ENCODE measurements at regions not wholly inside any gene's neighbourhood (a gene's known extent, or its start where the extent isn't known, plus 50 kb on each side); places are given as distances from the start of the nearest gene placed in this dataset.

DNA sequence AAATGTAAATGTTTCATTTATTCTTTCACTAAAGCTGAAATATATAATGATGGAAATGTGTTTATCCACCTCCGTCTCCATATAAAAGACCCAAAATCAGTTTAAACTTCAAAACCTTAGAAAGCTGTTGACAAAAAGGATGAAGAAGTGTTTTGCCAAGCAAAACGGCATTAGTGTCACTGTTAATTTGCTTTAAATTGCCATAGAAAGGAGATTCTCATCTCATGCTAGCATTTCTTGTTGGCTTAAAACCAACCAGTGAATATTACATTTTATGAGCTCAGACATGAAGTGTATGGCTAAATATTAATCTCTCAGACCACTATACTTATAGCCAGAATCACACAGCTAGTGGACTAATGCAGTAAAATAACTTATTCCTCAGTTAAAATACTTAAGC is 398.8 kb downstream of the KIF2B start:
- H3K27ac ChIP-seq = no peak overlapping the region
- intact Hi-C loops (cut with DNase I) = no loop called here
- H3K36me3 ChIP-seq = no peaks in the 10 kb centered on the region
- H3K27me3 ChIP-seq = no peaks in the 10 kb centered on the region
- 37 to 64% (median 56%) methylated on average over 2 of the region's 2 CpGs for WGBS, 3 donors
- H3K9me3 ChIP-seq = no peaks in the 10 kb centered on the region
- DNase-seq = no peak
- no peaks in the 10 kb centered on the region for H3K4me1 ChIP-seq (ENCODE audit: insufficient read depth)
- H3K4me3 ChIP-seq = no peak overlapping the region
- TF ChIP-seq POLR2A (IDR thresholded peaks at IDR 0.05) (no peak), EP300 (IDR thresholded peaks at IDR 0.05) (no peak)
- TF ChIP-seq, protein P1, sequence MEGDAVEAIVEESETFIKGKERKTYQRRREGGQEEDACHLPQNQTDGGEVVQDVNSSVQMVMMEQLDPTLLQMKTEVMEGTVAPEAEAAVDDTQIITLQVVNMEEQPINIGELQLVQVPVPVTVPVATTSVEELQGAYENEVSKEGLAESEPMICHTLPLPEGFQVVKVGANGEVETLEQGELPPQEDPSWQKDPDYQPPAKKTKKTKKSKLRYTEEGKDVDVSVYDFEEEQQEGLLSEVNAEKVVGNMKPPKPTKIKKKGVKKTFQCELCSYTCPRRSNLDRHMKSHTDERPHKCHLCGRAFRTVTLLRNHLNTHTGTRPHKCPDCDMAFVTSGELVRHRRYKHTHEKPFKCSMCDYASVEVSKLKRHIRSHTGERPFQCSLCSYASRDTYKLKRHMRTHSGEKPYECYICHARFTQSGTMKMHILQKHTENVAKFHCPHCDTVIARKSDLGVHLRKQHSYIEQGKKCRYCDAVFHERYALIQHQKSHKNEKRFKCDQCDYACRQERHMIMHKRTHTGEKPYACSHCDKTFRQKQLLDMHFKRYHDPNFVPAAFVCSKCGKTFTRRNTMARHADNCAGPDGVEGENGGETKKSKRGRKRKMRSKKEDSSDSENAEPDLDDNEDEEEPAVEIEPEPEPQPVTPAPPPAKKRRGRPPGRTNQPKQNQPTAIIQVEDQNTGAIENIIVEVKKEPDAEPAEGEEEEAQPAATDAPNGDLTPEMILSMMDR (IDR thresholded peaks at IDR 0.05) = no peak

DNA sequence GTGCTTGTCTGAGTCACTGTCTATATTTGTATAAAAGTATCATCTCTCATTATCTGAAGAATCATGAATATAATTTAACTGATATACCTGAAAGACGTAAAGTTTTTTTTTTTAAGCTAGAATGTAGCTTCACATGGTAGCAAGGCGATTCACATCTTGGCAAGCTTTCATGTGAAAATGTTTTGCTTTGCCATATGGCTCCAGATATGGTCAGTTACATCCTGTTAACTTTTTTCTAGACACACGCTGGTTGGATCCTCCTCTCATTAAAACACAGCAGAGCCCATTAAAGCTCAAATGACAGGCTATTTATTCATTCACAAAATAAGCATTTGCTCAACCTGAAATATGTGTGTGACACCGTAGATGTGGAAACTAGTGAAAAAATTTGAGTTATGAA is 412.8 kb downstream of the KIF2B start:
- intact Hi-C loops (cut with DNase I) = no loop called here
- Histone ChIP-seq H3K27ac (no peak overlapping the region), H3K4me1 (ENCODE audit: insufficient read depth) (no peaks in the 10 kb centered on the region), H3K9me3 (no peaks in the 10 kb centered on the region), H3K36me3 (no peaks in the 10 kb centered on the region), H3K4me3 (no peak overlapping the region), H3K27me3 (no peaks in the 10 kb centered on the region)
- TF ChIP-seq EP300 (IDR thresholded peaks at IDR 0.05) = no peak
- DNase-seq = no peak
- 14 to 27% (median 20%) methylated on average over 4 of the region's 4 CpGs for WGBS, 3 donors

DNA sequence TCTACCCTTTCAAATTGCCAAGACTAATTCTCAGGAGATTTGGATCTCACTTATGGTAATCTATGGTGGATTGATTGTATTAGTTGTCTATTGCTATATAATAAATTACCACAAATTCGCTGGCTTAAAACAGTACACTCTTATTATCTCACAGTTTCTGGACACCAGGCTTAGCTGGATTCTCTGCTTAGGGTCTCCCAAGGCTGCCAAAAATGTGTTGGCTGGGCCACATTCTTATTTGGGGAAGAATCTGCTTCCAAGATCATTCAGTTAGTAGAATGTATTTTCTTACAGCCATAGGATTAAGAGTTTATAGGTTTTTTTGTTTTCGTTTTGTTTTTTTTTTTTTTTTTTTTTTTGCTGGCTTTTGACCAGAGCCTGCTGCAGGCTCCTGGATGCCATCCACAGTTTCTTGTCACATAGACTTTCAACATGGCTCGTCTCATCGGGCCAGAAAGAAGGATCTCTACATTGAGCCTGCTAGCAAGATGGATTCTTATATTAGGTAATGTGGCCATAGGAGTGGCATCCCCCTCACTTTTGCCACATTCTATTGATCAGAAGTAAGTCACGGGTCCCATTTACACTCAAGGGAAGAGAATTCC is 415.3 kb downstream of the KIF2B start:
- H3K9me3 ChIP-seq = no peaks in the 10 kb centered on the region
- no peak for DNase-seq
- H3K27me3 ChIP-seq = no peaks in the 10 kb centered on the region
- no peaks in the 10 kb centered on the region for H3K4me1 ChIP-seq (ENCODE audit: insufficient read depth)
- H3K36me3 ChIP-seq = no peaks in the 10 kb centered on the region
- no peak overlapping the region for H3K27ac ChIP-seq
- 60 to 78% (median 72%) methylated on average over 5 of the region's 5 CpGs for WGBS, 3 donors
- TF ChIP-seq EP300 (IDR thresholded peaks at IDR 0.05) (no peak), POLR2A (IDR thresholded peaks at IDR 0.05) (no peak)
- TF ChIP-seq, protein P1 (IDR thresholded peaks at IDR 0.05) = no peak
- intact Hi-C loops (cut with DNase I) = no loop called here
- H3K4me3 ChIP-seq = no peak overlapping the region

DNA sequence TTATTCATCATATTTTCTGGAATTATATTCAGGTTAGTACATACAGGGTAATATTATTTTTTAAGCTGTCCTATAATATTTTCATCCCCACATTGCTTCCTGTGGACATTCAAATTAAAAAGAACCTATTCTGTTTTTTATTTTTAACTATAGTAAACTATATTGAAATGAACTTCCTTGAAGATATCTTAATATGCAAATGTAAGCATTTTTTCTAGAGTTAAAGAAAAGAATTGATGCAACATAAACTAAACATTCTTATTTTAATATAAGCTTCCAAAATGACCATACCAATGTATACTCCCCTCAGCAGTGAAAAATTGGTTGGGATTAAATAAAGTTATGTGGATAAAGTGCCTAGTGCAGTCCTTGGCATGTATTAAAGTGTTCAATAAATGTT is 416.6 kb downstream of the KIF2B start:
- no peak for DNase-seq
- Histone ChIP-seq H3K27ac (no peak overlapping the region), H3K27me3 (no peaks in the 10 kb centered on the region), H3K9me3 (no peaks in the 10 kb centered on the region), H3K4me1 (ENCODE audit: insufficient read depth) (no peaks in the 10 kb centered on the region), H3K36me3 (no peaks in the 10 kb centered on the region), H3K4me3 (no peak overlapping the region)
- TF ChIP-seq POLR2A (IDR thresholded peaks at IDR 0.05) (no peak), EP300 (IDR thresholded peaks at IDR 0.05) (no peak)
- TF ChIP-seq, protein P1 (IDR thresholded peaks at IDR 0.05) = no peak
- intact Hi-C loops (cut with DNase I) = no loop called here

DNA sequence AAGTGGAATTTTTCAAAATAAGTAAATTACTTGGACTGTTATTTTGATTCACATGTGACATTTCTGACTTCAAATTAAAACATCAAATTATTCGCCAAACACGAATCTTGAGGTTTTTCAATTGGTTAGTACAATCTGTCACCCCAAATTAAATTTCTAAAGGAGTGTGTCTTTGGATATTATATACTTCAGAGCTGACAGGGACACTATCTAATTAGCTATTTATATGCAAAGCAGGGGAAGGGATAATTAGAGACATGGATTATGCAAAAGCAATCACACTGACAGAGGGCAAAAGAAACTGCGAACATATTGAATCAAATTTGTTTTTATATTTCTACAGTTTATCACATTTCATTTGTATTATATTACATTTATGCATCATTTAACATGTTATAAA is 433.0 kb downstream of the KIF2B start:
- no peak for DNase-seq
- H3K9me3 ChIP-seq = no peaks in the 10 kb centered on the region
- no peak overlapping the region for H3K4me3 ChIP-seq
- no peak for TF ChIP-seq EP300 (IDR thresholded peaks at IDR 0.05)
- TF ChIP-seq, protein P1 (IDR thresholded peaks at IDR 0.05) = no peak
- no peak for TF ChIP-seq POLR2A (IDR thresholded peaks at IDR 0.05)
- intact Hi-C loops (cut with DNase I) = no loop called here
- 73 to 85% (median 84%) methylated on average over 3 of the region's 3 CpGs for WGBS, 3 donors
- no peak overlapping the region for H3K27ac ChIP-seq
- no peaks in the 10 kb centered on the region for H3K27me3 ChIP-seq
- no peaks in the 10 kb centered on the region for H3K36me3 ChIP-seq
- no peaks in the 10 kb centered on the region for H3K4me1 ChIP-seq (ENCODE audit: insufficient read depth)
